Endothelial cell of umbilical vein (primary cell): ENCODE measurements at regions not wholly inside any gene's neighbourhood (a gene's known extent, or its start where the extent isn't known, plus 50 kb on each side); places are given as distances from the start of the nearest gene placed in this dataset.

Experiments
- BruUV-seq: library from RNA; stranded (reverse); fragments of 400-500 nt; replicated peaks from 2 replicates; lab custom pipeline; 2021; lab: Mats Ljungman, UMichigan
- CTCF ChIA-PET: fragments of 300-600, 350-600 bp; sonication (Branson Sonifier 250); formaldehyde crosslinking; loops from one replicate; lab custom pipeline; 2021; ENCODE audit warnings: antibody characterized with exemption, inconsistent platforms; lab: Charles Lee
- POLR2A ChIA-PET: fragments of 300-600, 350-600 bp; sonication (Branson Sonifier 250); formaldehyde crosslinking; loops from one replicate; lab custom pipeline; 2021; ENCODE audit warnings: antibody characterized with exemption, inconsistent platforms; lab: Charles Lee
- DNase-seq: peaks from one replicate; pipeline ENCODE4 v3.0.0-alpha.2; 2011; ENCODE audit warnings: low read depth, low spot score
- FAIRE-seq: peaks from 2 replicates; lab custom pipeline; 2011; peaks lifted over from hg19 to GRCh38; lab: Jason Lieb, UNC
- H2AFZ ChIP-seq: 2 replicates; pipeline ENCODE4 v1.6.0; 2012; ENCODE audit warnings: low read depth, low read length, control low read depth, inconsistent platforms
- H3K27ac ChIP-seq: 2 replicates; pipeline ENCODE4 v1.5.1; 2011; ENCODE audit warnings: low read depth, mild to moderate bottlenecking, control low read depth, low read length, moderate library complexity; ENCODE audit not compliant: insufficient read depth
- H3K27me3 ChIP-seq, 2 experiments: 2 replicates each; pipeline versions ENCODE4 v1.6.0 to v1.6.1; 2011; ENCODE audit warnings: low read length in 2 of 2, mixed read lengths in 1 of 2; ENCODE audit not compliant: control insufficient read depth in 2 of 2, insufficient read depth in 2 of 2
- H3K36me3 ChIP-seq, 2 experiments: 2 replicates in 1 of 2; 3 replicates in 1 of 2; pipeline ENCODE4 v1.5.1; 2011; ENCODE audit warnings: low read length in 2 of 2, mild to moderate bottlenecking in 1 of 2, moderate library complexity in 1 of 2; ENCODE audit not compliant: control insufficient read depth in 2 of 2, insufficient read depth in 2 of 2; ENCODE audit errors: extremely low read depth in 1 of 2
- H3K4me1 ChIP-seq: 3 replicates; pipeline ENCODE4 v1.5.1; 2011; ENCODE audit warnings: mild to moderate bottlenecking, low read length; ENCODE audit not compliant: control insufficient read depth, insufficient read depth; ENCODE audit errors: extremely low read depth
- H3K4me2 ChIP-seq: 2 replicates; pipeline ENCODE4 v1.6.1; 2011; ENCODE audit warnings: low read length, control low read depth, mixed read lengths; ENCODE audit not compliant: insufficient read depth
- H3K4me3 ChIP-seq, 3 experiments: fragments of 200-600 bp in 1 of 3; sonication (generic), shearing (Covaris generic) in 1 of 3; replicated peaks in 1 of 3; 2 replicates each; pipeline ENCODE4 v1.5.1; 2011 to 2016; ENCODE audit warnings: control low read depth in 3 of 3, low read length in 3 of 3, mild to moderate bottlenecking in 2 of 3, inconsistent platforms in 1 of 3, low read depth in 1 of 3, moderate library complexity in 1 of 3; ENCODE audit not compliant: insufficient read depth in 1 of 3
- H3K79me2 ChIP-seq: 2 replicates; pipeline ENCODE4 v1.6.0; 2012; ENCODE audit warnings: low read length, inconsistent platforms; ENCODE audit not compliant: control insufficient read depth, insufficient read depth
- H3K9ac ChIP-seq: replicated peaks from 2 replicates; pipeline ENCODE3; 2011; ENCODE audit warnings: low read length, control low read depth; ENCODE audit not compliant: insufficient read depth; ENCODE audit errors: extremely low read depth
- H3K9me1 ChIP-seq: replicated peaks from 3 replicates; pipeline ENCODE4 v1.6.0; 2011; ENCODE audit warnings: mild to moderate bottlenecking, low read length; ENCODE audit not compliant: control insufficient read depth, insufficient read depth; ENCODE audit errors: extremely low read depth
- H3K9me3 ChIP-seq: replicated peaks from 2 replicates; pipeline ENCODE4 v1.5.1; 2012; ENCODE audit warnings: low read length, inconsistent platforms; ENCODE audit not compliant: control insufficient read depth, insufficient read depth
- H4K20me1 ChIP-seq: replicated peaks from 2 replicates; pipeline ENCODE3; 2011; ENCODE audit warnings: mild to moderate bottlenecking, low read length; ENCODE audit not compliant: control insufficient read depth, insufficient read depth; ENCODE audit errors: extremely low read depth
- CTCF ChIP-seq, 2 donors: IDR thresholded peaks; 1 replicate in 1 of 2; 2 replicates in 1 of 2; pipeline ENCODE4 v1.5.1; 2011; ENCODE audit warnings: low read length in 2 of 2, mild to moderate bottlenecking in 2 of 2, moderate library complexity in 2 of 2, control low read depth in 1 of 2, inconsistent platforms in 1 of 2, low read depth in 1 of 2; ENCODE audit not compliant: insufficient read depth in 1 of 2; ENCODE audit errors: extremely low read depth in 1 of 2
- EZH2 ChIP-seq: IDR thresholded peaks from 2 replicates; pipeline ENCODE4 v1.6.1; 2012; ENCODE audit warnings: borderline replicate concordance, low read depth, mild to moderate bottlenecking, moderate library complexity, low read length, inconsistent platforms; ENCODE audit not compliant: severe bottlenecking
- GATA2 ChIP-seq: IDR thresholded peaks from 2 replicates; pipeline ENCODE4 v1.7.0; 2011; ENCODE audit warnings: low read depth, mild to moderate bottlenecking, moderate library complexity, mixed read lengths, low read length; ENCODE audit not compliant: insufficient read length, insufficient read depth
- MAX ChIP-seq: IDR thresholded peaks from 2 replicates; pipeline ENCODE4 v1.6.1; 2011; ENCODE audit not compliant: insufficient read depth, insufficient read length
- MYC ChIP-seq: IDR thresholded peaks from one replicate; pipeline ENCODE4 v1.6.1; 2011; ENCODE audit warnings: mild to moderate bottlenecking, low read depth, low read length
- POLR2A ChIP-seq: IDR thresholded peaks from 2 replicates; pipeline ENCODE4 v1.6.1; 2012; ENCODE audit warnings: low read depth, mild to moderate bottlenecking, control low read depth, low read length
- POLR2AphosphoS5 ChIP-seq: IDR thresholded peaks from 2 replicates; pipeline ENCODE4 v1.6.1; 2012; ENCODE audit warnings: low read depth, mild to moderate bottlenecking, control low read depth, low read length, moderate library complexity; ENCODE audit not compliant: insufficient read depth
- dilution Hi-C: fragments of 300-500 bp; cut with MboI; formaldehyde crosslinking; loops from one replicate; pipeline ENCODE4 v1.15.0; 2019; ENCODE audit warnings: low sequenced_read_pairs; ENCODE audit not compliant: extremely low pct_ligation_motif_present
- intact Hi-C: fragments of 100-400 bp; cut with micrococcal nuclease; formaldehyde crosslinking; loops from one replicate; pipeline ENCODE4 v1.10.0; 2022

GRCh38 chr18:78480262-78481054, 499.2 kb upstream of the SALL3 start:
- TF ChIP-seq EZH2 (no peak), MYC (no peak), MAX (no peak), GATA2 (no peak), POLR2AphosphoS5 (no peak), POLR2A (no peak), CTCF (IDR thresholded peaks at IDR 0.05; ENCODE audit: extremely low read depth in 1 of 2, insufficient read depth in 1 of 2, low read depth in 1 of 2, low read length in 2 of 2) (no peak)

More at GRCh38 chr18:78480262-78481054, 499.2 kb upstream of the SALL3 start:
- DNase-seq = no peak
- Histone ChIP-seq H3K27ac (no peak overlapping the region), H3K9ac (no peak overlapping the region), H4K20me1 (no peaks in the 10 kb centered on the region), H3K9me1 (no peaks in the 10 kb centered on the region), H3K4me2 (no peak overlapping the region), H3K36me3 (no peaks in the 10 kb centered on the region), H3K4me3 (no peak overlapping the region), H3K9me3 (peaks cover 10% of the 10 kb centered on the region), H3K4me1 (no peaks in the 10 kb centered on the region), H2AFZ (no peak overlapping the region), H3K27me3 (no peaks in the 10 kb centered on the region), H3K79me2 (no peaks in the 10 kb centered on the region)
- ChIA-PET CTCF (no interaction called here), POLR2A (no interaction called here)
- no TSS peak for BruUV-seq
- dilution Hi-C loops = no loop called here
- intact Hi-C loops = no loop called here
- no peak for FAIRE-seq
